IMR-90 (cell line): ENCODE measurements at regions not wholly inside any gene's neighbourhood (a gene's known extent, or its start where the extent isn't known, plus 50 kb on each side); places are given as distances from the start of the nearest gene placed in this dataset.

Experiments
- ATAC-seq: fragments of 200-7000 bp; cut with Tn5 transposase; 2 replicates; pipeline ENCODE4 v1.9.1; 2020; ENCODE audit warnings: low read depth, mild to moderate bottlenecking, moderate library complexity
- BruUV-seq: library from RNA; stranded (reverse); fragments of 400-500 nt; replicated peaks from 2 replicates; lab custom pipeline; 2021; lab: Mats Ljungman, UMichigan
- CTCF ChIA-PET: fragments of 300-600 bp; formaldehyde crosslinking; extraction: SDS; loops from one replicate; lab custom pipeline; 2021; ENCODE audit warnings: antibody characterized with exemption; lab: Yijun Ruan, JAX
- POLR2A ChIA-PET: fragments of 300-600 bp; sonication (Branson Sonifier 250); formaldehyde crosslinking; loops from one replicate; lab custom pipeline; 2022; ENCODE audit warnings: antibody characterized with exemption; ENCODE audit not compliant: unreplicated experiment; lab: Charles Lee
- DNase-seq: peaks from one replicate; pipeline ENCODE4 v3.0.0; 2013
- H2AFZ ChIP-seq: replicated peaks from 2 replicates; pipeline ENCODE3; 2013; ENCODE audit warnings: low read length, mild to moderate bottlenecking; ENCODE audit not compliant: poor library complexity
- H2AK5ac ChIP-seq: 2 replicates; pipeline ENCODE4 v1.6.1; 2013; ENCODE audit warnings: low read depth, low read length, inconsistent platforms
- H2AK9ac ChIP-seq: replicated peaks from 2 replicates; pipeline ENCODE3; 2013; ENCODE audit warnings: mild to moderate bottlenecking, low read depth, low read length, moderate library complexity; ENCODE audit not compliant: poor library complexity
- H2BK120ac ChIP-seq: 2 replicates; pipeline ENCODE4 v1.6.1; 2013; ENCODE audit warnings: low read depth, low read length, inconsistent platforms
- H2BK15ac ChIP-seq: 3 replicates; pipeline ENCODE4 v1.6.1; 2013; ENCODE audit warnings: low read depth, low read length, inconsistent platforms
- H2BK20ac ChIP-seq: 2 replicates; pipeline ENCODE4 v1.6.1; 2013; ENCODE audit warnings: low read depth, mild to moderate bottlenecking, inconsistent platforms, low read length, moderate library complexity
- H2BK5ac ChIP-seq: 2 replicates; pipeline ENCODE4 v1.6.1; 2013; ENCODE audit warnings: mild to moderate bottlenecking, low read depth, low read length, inconsistent platforms; ENCODE audit not compliant: poor library complexity, severe bottlenecking
- H3K14ac ChIP-seq: replicated peaks from 2 replicates; pipeline ENCODE4 v1.6.1; 2013; ENCODE audit warnings: low read depth, low read length, inconsistent platforms
- H3K18ac ChIP-seq: 2 replicates; pipeline ENCODE4 v1.6.1; 2013; ENCODE audit warnings: low read depth, low read length, control low read depth
- H3K23ac ChIP-seq: 2 replicates; pipeline ENCODE4 v1.6.1; 2013; ENCODE audit warnings: low read depth, low read length, inconsistent platforms
- H3K27ac ChIP-seq: 2 replicates; pipeline ENCODE4 v1.5.1; 2013; ENCODE audit warnings: mild to moderate bottlenecking, control low read depth, low read length; ENCODE audit not compliant: insufficient read depth
- H3K27me3 ChIP-seq: 2 replicates; pipeline ENCODE4 v1.6.1; 2013; ENCODE audit warnings: low read length; ENCODE audit not compliant: control insufficient read depth, insufficient read depth
- H3K36me3 ChIP-seq: 2 replicates; pipeline ENCODE4 v1.6.1; 2013; ENCODE audit warnings: low read length, mixed read lengths; ENCODE audit not compliant: control insufficient read depth, insufficient read depth
- H3K4ac ChIP-seq: 2 replicates; pipeline ENCODE4 v1.6.1; 2013; ENCODE audit warnings: low read depth, low read length, inconsistent platforms
- H3K4me1 ChIP-seq: 2 replicates; pipeline ENCODE4 v1.6.1; 2013; ENCODE audit warnings: low read length, mixed read lengths; ENCODE audit not compliant: control insufficient read depth, insufficient read depth
- H3K4me2 ChIP-seq: 2 replicates; pipeline ENCODE4 v1.6.1; 2013; ENCODE audit warnings: low read depth, mild to moderate bottlenecking, control low read depth, low read length, moderate library complexity
- H3K4me3 ChIP-seq: 2 replicates; pipeline ENCODE4 v1.5.1; 2013; ENCODE audit warnings: low read depth, mild to moderate bottlenecking, control low read depth, low read length, moderate library complexity; ENCODE audit not compliant: insufficient read depth
- H3K56ac ChIP-seq: 2 replicates; pipeline ENCODE4 v1.6.1; 2013; ENCODE audit warnings: low read length, inconsistent platforms; ENCODE audit not compliant: insufficient read depth; ENCODE audit errors: extremely low read depth
- H3K79me1 ChIP-seq, 2 experiments: 2 replicates each; pipeline ENCODE4 v1.6.1; 2013; ENCODE audit warnings: low read length in 2 of 2, inconsistent platforms in 1 of 2, low read depth in 1 of 2
- H3K9ac ChIP-seq: 2 replicates; pipeline ENCODE4 v1.6.1; 2013; ENCODE audit warnings: low read depth, low read length, control low read depth
- H3K9me1 ChIP-seq: 2 replicates; pipeline ENCODE4 v1.6.1; 2013; ENCODE audit warnings: low read length, inconsistent platforms; ENCODE audit not compliant: insufficient read depth
- H3K9me3 ChIP-seq: 2 replicates; pipeline ENCODE4 v1.6.1; 2013; ENCODE audit warnings: low read length; ENCODE audit not compliant: control insufficient read depth, insufficient read depth
- H4K20me1 ChIP-seq: 2 replicates; pipeline ENCODE4 v1.6.1; 2013; ENCODE audit warnings: low read length, inconsistent platforms; ENCODE audit not compliant: insufficient read depth
- H4K5ac ChIP-seq: 2 replicates; pipeline ENCODE4 v1.6.1; 2013; ENCODE audit warnings: mild to moderate bottlenecking, low read depth, low read length, control low read depth
- H4K8ac ChIP-seq, 2 experiments: 2 replicates each; pipeline ENCODE4 v1.6.1; 2013; ENCODE audit warnings: low read depth in 2 of 2, low read length in 2 of 2, control low read depth in 1 of 2, inconsistent platforms in 1 of 2
- H4K91ac ChIP-seq: 2 replicates; pipeline ENCODE4 v1.6.1; 2013; ENCODE audit warnings: low read depth, low read length, inconsistent platforms; ENCODE audit not compliant: insufficient read depth
- MXI1 ChIP-seq: IDR thresholded peaks from 2 replicates; pipeline ENCODE4 v1.6.1; 2012; ENCODE audit warnings: low read depth, mild to moderate bottlenecking, low read length, moderate library complexity, borderline replicate concordance
- NFE2L2 ChIP-seq: fragments of 150-350 bp; IDR thresholded peaks from 2 replicates; pipeline ENCODE4 v1.6.1; 2016; ENCODE audit warnings: low read depth, mild to moderate bottlenecking, low read length
- RAD21 ChIP-seq: IDR thresholded peaks from 2 replicates; pipeline ENCODE4 v1.6.1; 2012; ENCODE audit warnings: low read length, improper control_type of control experiment
- WGBS, 2 experiments: methylation state at CpG; one replicate each; pipeline versions ENCODE4 v1.1.5 to v1.1.7; 2013; ENCODE audit warnings: missing lambda C conversion rate in 2 of 2; ENCODE audit not compliant: insufficient read length in 1 of 2; ENCODE audit errors: extremely low coverage in 2 of 2; 5-methylcytosine and 5-hydroxymethylcytosine counted together
- dilution Hi-C: fragments of 300-500 bp; cut with HindIII; formaldehyde crosslinking; loops from one replicate; pipeline ENCODE4 v1.14.3; 2018; ENCODE audit warnings: low sequenced_read_pairs; ENCODE audit not compliant: unreplicated experiment
- in situ Hi-C: fragments of 300-500 bp; cut with MboI; formaldehyde crosslinking; loops from 3 replicates; pipeline ENCODE4 v1.14.3; 2019; ENCODE audit warnings: low sequenced_read_pairs, inconsistent platforms, mixed read lengths
- intact Hi-C: fragments of 100-400 bp; cut with micrococcal nuclease; formaldehyde crosslinking; loops from 2 replicates; pipeline ENCODE4 v1.10.0; 2022

DNA sequence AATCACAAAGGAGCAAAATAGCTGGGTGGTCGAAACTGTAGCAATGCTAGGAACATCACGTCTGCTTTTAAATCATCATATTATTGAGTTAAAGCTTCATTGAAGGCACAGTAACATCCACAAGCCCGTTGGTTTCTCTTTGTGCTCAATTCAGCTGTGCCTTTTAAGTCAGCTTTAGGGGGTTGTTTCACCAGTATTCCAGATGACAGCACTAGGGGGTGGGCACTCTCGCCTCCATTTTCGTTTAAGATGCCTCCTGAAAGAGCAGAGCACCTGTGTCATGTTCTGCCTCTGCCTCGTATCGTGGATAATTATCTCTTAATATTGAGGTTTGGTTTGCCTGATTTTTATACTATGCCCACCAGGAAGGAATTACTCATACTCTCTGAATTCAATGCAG is 139.8 kb upstream of the PTBP2 start:
- Histone ChIP-seq H3K9ac (no peak overlapping the region), H3K4me1 (no peaks in the 10 kb centered on the region), H3K4me2 (no peak overlapping the region), H2BK20ac (no peak overlapping the region), H3K56ac (no peak overlapping the region), H2BK15ac (no peak overlapping the region), H3K4me3 (no peak overlapping the region), H2BK120ac (no peak overlapping the region), H3K18ac (no peak overlapping the region), H4K91ac (no peak overlapping the region), H3K27ac (no peak overlapping the region), H2BK5ac (no peak overlapping the region), H2AK9ac (no peak overlapping the region), H3K14ac (no peak overlapping the region), H4K20me1 (no peaks in the 10 kb centered on the region), H3K4ac (no peak overlapping the region), H3K79me1 (no peaks in the 10 kb centered on the region), H4K5ac (no peak overlapping the region), H4K8ac (no peak overlapping the region), H2AFZ (no peak overlapping the region), H3K9me1 (no peaks in the 10 kb centered on the region), H3K23ac (no peak overlapping the region), H3K36me3 (no peaks in the 10 kb centered on the region), H2AK5ac (no peak overlapping the region), H3K27me3 (no peaks in the 10 kb centered on the region), H3K9me3 (no peaks in the 10 kb centered on the region)
- no peak for TF ChIP-seq RAD21
- TF ChIP-seq MXI1 = no peak
- no peak for TF ChIP-seq NFE2L2
- dilution Hi-C loops = no loop called here
- BruUV-seq = no TSS peak
- DNase-seq = no peak
- intact Hi-C loops = no loop called here
- ChIA-PET POLR2A (no interaction called here), CTCF (no interaction called here)
- in situ Hi-C loops = no loop called here
- ATAC-seq = no peak
- WGBS, 2 experiments = no CpG with 5 or more reads among the region's 7 CpGs
